ENCODE measurements at regions not wholly inside any gene's neighbourhood (a gene's known extent, or its start where the extent isn't known, plus 50 kb on each side); places are given as distances from the start of the nearest gene placed in this dataset.

GRCh38 chr6:147734151-147734550 is 225.7 kb downstream of the SAMD5 start:
- no peak for DNase-seq (ENCODE audit: low spot score in 2 of 2)
- peaks cover 0 to 3% of the 10 kb centered on the region in 2 donors for H3K9me3 Mint-ChIP-seq
- no peaks in the 10 kb centered on the region for H3K36me3 Mint-ChIP-seq
- no peak overlapping the region for H3K27ac Mint-ChIP-seq
- ATAC-seq = no peak

GRCh38 chr6:147735924-147736323 is 227.4 kb downstream of the SAMD5 start:
- Mint-ChIP-seq H3K27ac (no peak overlapping the region), H3K36me3 (no peaks in the 10 kb centered on the region), H3K9me3 (no peaks in the 10 kb centered on the region)
- DNase-seq (ENCODE audit: low spot score in 2 of 2) (no peak), ATAC-seq (no peak)

- ATAC-seq (no peak), DNase-seq (ENCODE audit: low spot score in 2 of 2) (no peak)
- H3K27ac Mint-ChIP-seq = no peak overlapping the region
- no peaks in the 10 kb centered on the region for H3K36me3 Mint-ChIP-seq
- no peaks in the 10 kb centered on the region for H3K9me3 Mint-ChIP-seq
Measured at GRCh38 chr6:147737115-147737514, 228.6 kb downstream of the SAMD5 start.

GRCh38 chr6:147738099-147738498 is 229.6 kb downstream of the SAMD5 start:
- Mint-ChIP-seq H3K27ac (no peak overlapping the region), H3K9me3 (no peaks in the 10 kb centered on the region), H3K36me3 (no peaks in the 10 kb centered on the region)
- no peak for ATAC-seq
- no peak for DNase-seq (ENCODE audit: low spot score in 2 of 2)

DNA sequence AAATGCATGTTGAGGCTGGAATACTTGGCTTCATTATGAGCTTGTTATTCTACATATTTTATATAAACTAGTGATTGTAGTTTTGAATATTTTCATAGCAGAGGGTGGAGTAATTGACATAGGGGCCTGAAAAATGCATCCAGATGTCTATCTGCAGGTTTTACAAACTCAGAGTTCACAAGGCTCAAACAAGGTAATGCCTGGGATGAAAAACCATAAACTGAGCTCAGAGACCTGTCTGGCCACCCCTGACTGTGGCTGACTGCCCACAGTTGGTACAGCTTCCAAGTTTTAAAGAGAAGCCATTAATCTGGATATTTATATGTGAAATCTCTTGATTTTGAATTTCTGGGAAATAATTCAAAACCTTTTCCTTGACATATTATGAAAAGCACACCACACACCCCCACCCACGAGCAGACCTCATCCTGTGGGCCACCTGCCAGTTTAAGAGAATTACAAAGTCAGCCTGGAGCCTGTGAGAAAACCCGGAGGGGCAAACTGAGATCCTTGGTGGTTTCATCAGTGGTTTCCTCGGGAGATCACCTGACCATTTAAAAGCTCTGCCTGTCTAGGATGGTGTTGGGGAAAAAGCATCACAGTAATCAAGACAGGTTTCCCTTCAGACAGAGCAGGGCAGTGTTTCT is 230.1 kb downstream of the SAMD5 start:
- no peak for ATAC-seq
- no peak overlapping the region for H3K27ac Mint-ChIP-seq
- H3K36me3 Mint-ChIP-seq = no peaks in the 10 kb centered on the region
- H3K9me3 Mint-ChIP-seq = no peaks in the 10 kb centered on the region
- DNase-seq (ENCODE audit: low spot score in 2 of 2) = no peak

DNA sequence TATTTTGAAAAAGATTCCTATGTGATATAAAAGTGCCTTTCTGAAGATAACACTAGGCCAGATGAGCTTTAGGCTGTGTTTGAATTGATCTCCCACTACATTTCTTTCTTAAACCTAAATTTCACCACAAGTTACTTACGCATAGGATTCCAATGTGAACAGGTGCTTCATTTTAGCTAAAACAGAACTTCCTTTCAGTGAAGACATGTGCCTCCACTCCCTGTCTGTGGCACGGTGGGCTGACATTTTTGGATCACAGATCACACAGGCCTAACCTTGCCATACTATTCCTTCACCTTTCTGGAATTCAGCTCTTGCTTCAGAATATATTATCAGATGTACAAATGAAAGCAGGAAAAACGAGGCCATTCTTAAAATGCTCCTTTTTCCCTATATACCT is 231.8 kb downstream of the SAMD5 start:
- H3K27ac Mint-ChIP-seq = no peak overlapping the region
- DNase-seq (ENCODE audit: low spot score in 2 of 2) (no peak), ATAC-seq (no peak)
- no peaks in the 10 kb centered on the region for H3K36me3 Mint-ChIP-seq
- H3K9me3 Mint-ChIP-seq = no peaks in the 10 kb centered on the region

GRCh38 chr6:147740916-147741315 is 232.4 kb downstream of the SAMD5 start:
- no peak for ATAC-seq
- Mint-ChIP-seq H3K9me3 (no peaks in the 10 kb centered on the region), H3K36me3 (no peaks in the 10 kb centered on the region)

GRCh38 chr6:147741389-147741788 is 232.9 kb downstream of the SAMD5 start:
- H3K9me3 Mint-ChIP-seq = peaks cover 0 to 3% of the 10 kb centered on the region in 2 donors
- no peaks in the 10 kb centered on the region for H3K36me3 Mint-ChIP-seq
- DNase-seq (ENCODE audit: low spot score in 2 of 2) (no peak), ATAC-seq (no peak)
- no peak overlapping the region for H3K27ac Mint-ChIP-seq

More at GRCh38 chr6:147740916-147741315, 232.4 kb downstream of the SAMD5 start:
- H3K27ac Mint-ChIP-seq = no peak overlapping the region
- no peak for DNase-seq (ENCODE audit: low spot score in 2 of 2)

- no peak overlapping the region for H3K27ac Mint-ChIP-seq
- H3K9me3 Mint-ChIP-seq = peaks cover 0 to 4% of the 10 kb centered on the region in 2 donors
- no peak for DNase-seq (ENCODE audit: low spot score in 2 of 2)
- no peaks in the 10 kb centered on the region for H3K36me3 Mint-ChIP-seq
- no peak for ATAC-seq
Measured at GRCh38 chr6:147742440-147742839, 233.9 kb downstream of the SAMD5 start.

- ATAC-seq (no peak), DNase-seq (ENCODE audit: low spot score in 2 of 2) (no peak)
- Mint-ChIP-seq H3K36me3 (no peaks in the 10 kb centered on the region), H3K9me3 (peaks cover 0 to 4% of the 10 kb centered on the region in 2 donors), H3K27ac (no peak overlapping the region)
Measured at GRCh38 chr6:147744012-147744411, 235.5 kb downstream of the SAMD5 start.

GRCh38 chr6:147749331-147749730 is 240.8 kb downstream of the SAMD5 start:
- H3K27ac Mint-ChIP-seq = no peak overlapping the region
- DNase-seq (ENCODE audit: low spot score in 2 of 2) = no peak
- no peak for ATAC-seq
- H3K36me3 Mint-ChIP-seq = no peaks in the 10 kb centered on the region
- H3K9me3 Mint-ChIP-seq = peaks cover 5 to 11% of the 10 kb centered on the region in 2 donors

DNA sequence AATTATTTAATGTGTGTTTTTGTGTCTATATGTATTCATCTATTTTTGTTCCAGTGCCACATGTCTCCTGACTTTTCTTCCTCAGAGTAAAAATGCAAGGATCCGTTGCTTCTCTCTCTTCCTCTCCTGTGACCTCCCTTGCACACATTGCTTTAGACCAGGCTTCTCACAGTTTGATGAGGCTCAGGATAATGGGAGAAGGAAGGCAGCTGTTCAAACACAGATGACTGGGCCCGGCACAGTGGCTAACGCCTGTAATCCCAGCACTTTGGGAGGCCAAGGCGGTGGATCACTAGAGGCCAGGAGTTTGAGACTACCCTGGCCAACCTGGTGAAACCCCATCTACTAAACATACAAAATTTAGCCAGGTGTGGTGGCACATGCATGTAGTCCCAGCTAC is 241.9 kb downstream of the SAMD5 start:
- ATAC-seq (no peak), DNase-seq (ENCODE audit: low spot score in 2 of 2) (no peak)
- no peak overlapping the region for H3K27ac Mint-ChIP-seq
- H3K36me3 Mint-ChIP-seq = no peaks in the 10 kb centered on the region
- peaks cover 6 to 14% of the 10 kb centered on the region in 2 donors for H3K9me3 Mint-ChIP-seq

GRCh38 chr6:147751232-147751631 is 242.7 kb downstream of the SAMD5 start:
- Mint-ChIP-seq H3K36me3 (no peaks in the 10 kb centered on the region), H3K9me3 (peaks cover 9 to 17% of the 10 kb centered on the region in 2 donors), H3K27ac (no peak overlapping the region)
- DNase-seq (ENCODE audit: low spot score in 2 of 2) (no peak), ATAC-seq (no peak)

DNA sequence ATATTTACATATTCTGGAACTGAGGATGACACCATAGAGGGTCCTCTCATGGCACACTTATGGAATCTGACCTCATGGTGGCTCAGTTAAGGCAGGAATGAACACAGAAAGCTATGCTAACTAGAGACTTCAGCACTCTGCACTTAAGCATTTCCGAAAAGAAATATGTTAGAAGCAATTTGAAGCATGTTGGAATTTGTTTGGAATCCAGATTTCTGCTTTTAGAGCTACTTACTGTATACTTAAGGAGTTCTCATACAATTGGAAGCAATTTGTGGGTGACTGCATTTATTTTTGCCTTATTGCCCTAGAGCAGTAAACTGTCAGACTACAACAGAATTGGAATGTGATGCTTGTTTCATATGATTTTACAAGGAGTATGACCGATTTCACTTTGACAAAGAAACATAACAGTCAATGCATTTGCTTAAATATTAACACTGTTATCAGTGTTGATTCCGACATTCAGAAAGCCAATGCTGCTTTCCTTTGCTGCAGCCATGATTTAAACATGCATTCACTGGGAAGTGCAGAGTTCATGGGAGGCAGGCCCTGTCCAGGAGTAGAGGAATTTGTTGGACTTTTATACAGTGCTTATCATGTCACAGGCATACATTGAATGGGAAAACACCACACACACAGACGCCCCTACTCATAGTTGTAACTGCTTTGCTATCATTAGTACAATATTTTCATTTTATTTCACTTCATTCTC is 244.4 kb downstream of the SAMD5 start:
- Mint-ChIP-seq H3K27ac (no peak overlapping the region), H3K36me3 (no peaks in the 10 kb centered on the region), H3K9me3 (peaks cover 9 to 13% of the 10 kb centered on the region in 2 donors)
- DNase-seq (ENCODE audit: low spot score in 2 of 2) (no peak), ATAC-seq (no peak)

- Mint-ChIP-seq H3K9me3 (peaks cover 9 to 13% of the 10 kb centered on the region in 2 donors), H3K27ac (no peak overlapping the region), H3K36me3 (no peaks in the 10 kb centered on the region)
- ATAC-seq (no peak), DNase-seq (ENCODE audit: low spot score in 2 of 2) (no peak)
Measured at GRCh38 chr6:147755999-147756398, 247.5 kb downstream of the SAMD5 start.

- no peaks in the 10 kb centered on the region for H3K36me3 Mint-ChIP-seq
- no peak overlapping the region for H3K27ac Mint-ChIP-seq
- DNase-seq (ENCODE audit: low spot score in 2 of 2) (no peak), ATAC-seq (no peak)
- H3K9me3 Mint-ChIP-seq = peaks cover 9 to 13% of the 10 kb centered on the region in 2 donors
Measured at GRCh38 chr6:147756891-147757290, 248.4 kb downstream of the SAMD5 start.

- no peak for ATAC-seq
- no peak for DNase-seq (ENCODE audit: low spot score in 2 of 2)
- H3K36me3 Mint-ChIP-seq = no peaks in the 10 kb centered on the region
- no peak overlapping the region for H3K27ac Mint-ChIP-seq
- H3K9me3 Mint-ChIP-seq = peaks cover 9 to 13% of the 10 kb centered on the region in 2 donors
Measured at GRCh38 chr6:147757291-147757690, 248.8 kb downstream of the SAMD5 start.

DNA sequence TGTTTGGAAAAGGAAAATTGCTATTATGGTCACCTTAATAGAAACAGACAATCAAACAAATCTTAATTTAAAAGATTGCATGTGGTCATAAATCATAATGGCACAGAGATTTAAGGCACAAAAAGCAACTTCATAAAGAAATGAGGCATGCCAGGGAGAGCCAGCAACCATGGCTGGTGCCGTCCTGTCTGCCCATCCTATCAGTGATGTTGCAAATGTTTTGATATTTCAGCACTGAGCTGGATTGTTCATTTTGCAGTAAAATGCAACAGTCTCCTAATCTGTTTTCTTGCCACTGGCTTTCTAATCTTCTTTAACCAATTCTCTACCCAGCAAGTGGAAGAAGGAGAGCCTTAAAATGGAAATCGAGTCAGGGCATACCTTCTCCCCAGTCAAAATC is 249.8 kb downstream of the SAMD5 start:
- DNase-seq (ENCODE audit: low spot score in 2 of 2) (no peak), ATAC-seq (no peak)
- Mint-ChIP-seq H3K36me3 (no peaks in the 10 kb centered on the region), H3K27ac (no peak overlapping the region), H3K9me3 (peaks cover 9 to 13% of the 10 kb centered on the region in 2 donors)

Data from activated naive CD4-positive, alpha-beta T cell treated with anti-CD3 and anti-CD28 coated beads, Interleukin-2, amount 50 U/mL, for 72 hours (primary cell).